WERI-Rb-1 (cell line): ENCODE measurements at regions not wholly inside any gene's neighbourhood (a gene's known extent, or its start where the extent isn't known, plus 50 kb on each side); places are given as distances from the start of the nearest gene placed in this dataset.
"Not testable (repeated sequence)": the region's sequence is repeated elsewhere in the genome, so short reads cannot be mapped to it uniquely, and the experiment has no call there.

Source experiments
- DNase-seq: peaks from one replicate; pipeline ENCODE4 v3.0.0-alpha.2; 2020
- H3K27ac ChIP-seq: fragments of 250-450 bp; sonication (Bioruptor Pico); 2 replicates; pipeline ENCODE4 v1.5.1; 2020; ENCODE audit warnings: mild to moderate bottlenecking, moderate library complexity
- H3K27me3 ChIP-seq: fragments of 250-450 bp; sonication (Bioruptor Pico); 2 replicates; pipeline ENCODE4 v1.5.1; 2021; ENCODE audit warnings: mild to moderate bottlenecking, low read depth, moderate library complexity; ENCODE audit not compliant: insufficient read depth, severe bottlenecking
- H3K36me3 ChIP-seq: fragments of 250-450 bp; sonication (Bioruptor Pico); 2 replicates; pipeline ENCODE4 v1.5.1; 2020; ENCODE audit warnings: mild to moderate bottlenecking, moderate library complexity
- H3K4me3 ChIP-seq: 2 replicates; pipeline ENCODE4 v1.5.1; 2011; ENCODE audit warnings: low read depth, mild to moderate bottlenecking, control low read depth, low read length
- H3K9me3 ChIP-seq: fragments of 250-450 bp; sonication (Bioruptor Pico); 2 replicates; pipeline ENCODE4 v1.5.1; 2021; ENCODE audit warnings: mild to moderate bottlenecking, moderate library complexity; ENCODE audit not compliant: severe bottlenecking
- CTCF ChIP-seq: IDR thresholded peaks from 2 replicates; pipeline ENCODE4 v1.5.1; 2011; ENCODE audit warnings: low read depth, mild to moderate bottlenecking, control low read depth, inconsistent platforms, low read length

GRCh38 chr9:24657387-24657786, 111.7 kb upstream of the IZUMO3 start:
- H3K27ac ChIP-seq, result no peak overlapping the region
- TF ChIP-seq CTCF, result no peak
- H3K4me3 ChIP-seq, result no peak overlapping the region
- H3K9me3 ChIP-seq, result peaks cover 4% of the 10 kb centered on the region
- no peak for DNase-seq
- H3K36me3 ChIP-seq, result no peaks in the 10 kb centered on the region
- H3K27me3 ChIP-seq, result peaks cover 4% of the 10 kb centered on the region

GRCh38 chr9:24652181-24652580, 106.5 kb upstream of the IZUMO3 start:
- Histone ChIP-seq H3K36me3 (no peaks in the 10 kb centered on the region), H3K27ac (no peak overlapping the region), H3K27me3 (no peaks in the 10 kb centered on the region), H3K4me3 (no peak overlapping the region), H3K9me3 (peaks cover 2% of the 10 kb centered on the region)
- no peak for DNase-seq
- TF ChIP-seq CTCF, result no peak

GRCh38 chr9:24628809-24629208, 83.1 kb upstream of the IZUMO3 start:
- not testable (repeated sequence) for H3K9me3 ChIP-seq, H3K27me3 ChIP-seq, H3K27ac ChIP-seq, DNase-seq, H3K4me3 ChIP-seq, H3K36me3 ChIP-seq

GRCh38 chr9:24625097-24625496, 79.4 kb upstream of the IZUMO3 start:
- H3K4me3 ChIP-seq, result no peak overlapping the region
- TF ChIP-seq CTCF, result no peak
- no peaks in the 10 kb centered on the region for H3K27me3 ChIP-seq
- no peak overlapping the region for H3K27ac ChIP-seq
- H3K9me3 ChIP-seq, result no peaks in the 10 kb centered on the region
- H3K36me3 ChIP-seq, result no peaks in the 10 kb centered on the region
- no peak for DNase-seq

GRCh38 chr9:24624481-24624880, 78.8 kb upstream of the IZUMO3 start:
- H3K27me3 ChIP-seq, result no peaks in the 10 kb centered on the region
- H3K36me3 ChIP-seq, result no peaks in the 10 kb centered on the region
- no peaks in the 10 kb centered on the region for H3K9me3 ChIP-seq
- DNase-seq, result no peak
- no peak overlapping the region for H3K4me3 ChIP-seq
- TF ChIP-seq CTCF, result no peak
- H3K27ac ChIP-seq, result no peak overlapping the region

GRCh38 chr9:24620741-24621140, 75.0 kb upstream of the IZUMO3 start:
- no peak for TF ChIP-seq CTCF
- Histone ChIP-seq H3K27me3 (no peaks in the 10 kb centered on the region), H3K27ac (no peak overlapping the region), H3K4me3 (no peak overlapping the region), H3K9me3 (no peaks in the 10 kb centered on the region), H3K36me3 (no peaks in the 10 kb centered on the region)
- no peak for DNase-seq
